Activated CD4-positive, alpha-beta T cell treated with anti-CD3 and anti-CD28 coated beads for 48 hours (primary cell): ENCODE measurements at regions not wholly inside any gene's neighbourhood (a gene's known extent, or its start where the extent isn't known, plus 50 kb on each side); places are given as distances from the start of the nearest gene placed in this dataset.
"Not testable (repeated sequence)": the region's sequence is repeated elsewhere in the genome, so short reads cannot be mapped to it uniquely, and the experiment has no call there.

ENCODE experiments used
- DNase-seq: peaks from one replicate; pipeline ENCODE4 v3.0.0-alpha.2; 2020

DNA sequence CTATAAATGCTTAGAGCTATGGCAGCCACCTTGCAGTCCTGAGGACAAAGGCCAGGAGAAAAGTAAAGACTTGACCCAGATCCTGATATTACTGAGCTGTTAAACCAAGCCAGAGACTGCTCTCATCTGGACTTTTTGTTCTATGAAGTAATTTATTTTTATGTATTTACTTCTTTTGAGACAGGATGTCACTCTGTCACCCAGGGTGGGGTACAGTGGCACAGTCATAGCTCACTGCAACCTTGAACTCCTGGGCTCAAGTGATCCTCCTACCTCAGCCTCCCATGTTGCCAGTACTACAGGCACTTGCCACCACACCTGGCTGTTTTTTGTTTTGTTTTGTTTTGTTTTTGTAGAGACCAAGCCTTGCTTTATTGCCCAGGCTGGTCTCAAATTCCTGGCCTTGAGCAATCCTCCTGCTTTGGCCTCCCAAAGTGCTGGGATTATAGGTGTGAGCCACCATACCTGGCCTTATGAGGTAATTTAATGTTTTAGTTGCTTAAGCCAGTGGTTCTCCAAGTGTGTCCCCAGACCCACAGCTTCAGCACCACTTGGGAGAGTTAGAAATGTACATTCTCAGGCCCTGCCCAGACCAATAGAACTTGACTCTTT is 112.1 kb downstream of the COPRS start:
- DNase-seq: no peak

DNA sequence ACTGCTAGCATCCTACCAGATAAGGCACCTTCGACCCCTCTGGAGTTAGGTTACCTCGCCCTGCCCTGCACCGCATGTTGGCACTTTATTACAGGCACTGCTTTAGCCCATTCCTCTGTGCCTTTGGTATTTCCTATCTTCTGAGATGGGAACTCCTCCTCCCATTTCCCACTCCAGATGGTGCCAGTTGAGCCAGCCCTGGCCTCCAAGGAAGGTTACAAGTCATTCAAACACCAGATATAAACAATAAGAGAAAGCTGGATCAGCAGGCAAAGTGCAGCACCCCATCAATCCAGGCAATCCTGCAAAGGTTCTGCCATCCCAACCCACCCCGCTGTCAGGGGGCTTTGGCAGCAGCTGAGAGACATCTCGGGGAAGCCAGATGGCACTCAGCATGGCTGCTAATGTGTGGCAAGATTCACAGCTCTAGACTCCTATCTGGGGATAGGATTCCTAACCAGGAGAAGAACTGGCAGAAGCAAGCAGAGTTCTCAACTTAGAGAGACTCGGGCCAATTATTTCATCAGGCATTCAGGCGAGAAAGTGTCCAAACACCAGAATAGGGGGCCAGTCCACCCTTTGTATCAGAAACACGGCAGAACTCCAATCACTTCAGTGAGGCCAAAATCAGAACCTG is 113.0 kb downstream of the COPRS start:
- no peak for DNase-seq

DNA sequence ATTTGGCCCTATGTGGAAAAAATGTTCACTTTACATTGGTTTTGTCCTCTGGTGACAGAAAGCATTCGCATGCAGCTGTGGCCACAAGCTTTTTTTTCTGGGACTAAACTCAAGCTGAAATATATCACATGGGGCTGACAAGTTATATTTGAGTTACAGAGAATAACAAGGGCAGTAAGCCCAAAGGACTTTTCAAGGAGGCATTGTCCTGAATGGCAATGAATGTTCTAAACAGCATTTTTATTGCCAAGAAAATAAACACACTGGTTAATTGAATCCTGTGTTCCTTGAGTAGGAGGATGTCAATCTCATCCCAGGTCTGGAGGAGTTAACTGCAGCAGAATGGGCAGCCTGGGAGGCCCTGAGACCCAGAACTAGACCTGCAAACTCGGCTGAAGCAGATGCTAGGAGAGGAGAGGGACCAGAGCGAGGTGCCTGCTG is 114.5 kb downstream of the COPRS start:
- no peak for DNase-seq

DNA sequence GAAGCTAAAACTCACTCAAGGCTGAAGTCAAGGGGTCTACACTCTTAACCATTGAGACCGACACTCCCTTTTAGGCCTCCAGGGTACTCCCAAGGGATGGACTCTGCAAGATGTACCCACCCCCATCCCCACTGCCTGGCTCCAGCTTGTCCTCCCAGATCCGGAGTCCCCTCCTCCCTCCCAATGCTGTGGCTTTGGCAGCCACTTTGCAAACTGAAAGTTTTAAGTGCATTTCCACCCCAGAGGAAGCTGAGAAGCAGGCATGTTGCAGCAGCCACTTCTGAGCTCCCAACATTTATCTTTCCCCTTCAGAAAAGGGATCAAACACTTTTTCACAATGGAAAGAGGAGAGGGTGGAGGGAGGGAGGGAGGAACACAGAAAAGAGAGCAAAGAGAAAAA is 115.2 kb downstream of the COPRS start:
- no peak for DNase-seq

DNA sequence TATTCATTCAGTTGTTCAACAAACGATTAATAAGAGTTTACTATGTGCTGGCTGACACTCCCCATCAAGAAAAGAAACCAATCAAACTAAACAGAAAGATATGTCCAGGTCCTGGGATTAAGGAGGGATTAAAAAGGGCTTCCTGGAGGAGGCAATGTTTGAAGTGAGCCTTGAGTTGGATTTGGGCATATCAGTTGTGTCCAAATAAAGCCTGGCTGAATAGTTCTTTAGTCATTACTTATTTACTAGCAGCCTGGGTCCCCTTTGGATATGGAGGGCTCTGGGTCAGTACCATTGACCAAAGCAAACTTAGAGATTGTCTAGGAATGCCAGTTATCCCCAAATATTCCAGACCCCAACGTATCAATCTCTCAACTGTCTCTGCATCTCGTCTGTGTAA is 117.7 kb downstream of the COPRS start:
- no peak for DNase-seq

DNA sequence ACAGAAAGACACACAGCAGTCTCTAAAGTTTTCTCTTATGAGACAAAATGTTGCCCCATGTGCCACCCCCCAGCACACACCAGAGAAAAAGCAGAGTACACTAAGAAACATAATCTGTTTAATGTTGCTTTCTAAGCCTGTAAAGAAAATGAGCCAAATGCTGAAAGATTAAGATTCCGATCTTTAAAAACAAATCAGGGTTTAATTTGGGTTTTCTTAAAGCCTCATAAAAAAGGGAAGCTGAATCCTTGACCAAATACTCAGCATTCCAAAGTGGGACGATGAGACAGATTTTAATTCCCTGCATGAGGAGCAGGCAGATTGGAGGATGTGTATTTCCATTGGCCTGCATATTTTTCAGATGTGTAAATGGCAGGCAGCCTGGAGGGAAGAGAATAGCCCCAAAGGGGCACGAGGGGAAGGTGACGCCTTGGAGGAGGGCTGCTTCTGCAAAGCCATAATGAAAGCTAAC is 118.4 kb downstream of the COPRS start:
- DNase-seq: no peak

DNA sequence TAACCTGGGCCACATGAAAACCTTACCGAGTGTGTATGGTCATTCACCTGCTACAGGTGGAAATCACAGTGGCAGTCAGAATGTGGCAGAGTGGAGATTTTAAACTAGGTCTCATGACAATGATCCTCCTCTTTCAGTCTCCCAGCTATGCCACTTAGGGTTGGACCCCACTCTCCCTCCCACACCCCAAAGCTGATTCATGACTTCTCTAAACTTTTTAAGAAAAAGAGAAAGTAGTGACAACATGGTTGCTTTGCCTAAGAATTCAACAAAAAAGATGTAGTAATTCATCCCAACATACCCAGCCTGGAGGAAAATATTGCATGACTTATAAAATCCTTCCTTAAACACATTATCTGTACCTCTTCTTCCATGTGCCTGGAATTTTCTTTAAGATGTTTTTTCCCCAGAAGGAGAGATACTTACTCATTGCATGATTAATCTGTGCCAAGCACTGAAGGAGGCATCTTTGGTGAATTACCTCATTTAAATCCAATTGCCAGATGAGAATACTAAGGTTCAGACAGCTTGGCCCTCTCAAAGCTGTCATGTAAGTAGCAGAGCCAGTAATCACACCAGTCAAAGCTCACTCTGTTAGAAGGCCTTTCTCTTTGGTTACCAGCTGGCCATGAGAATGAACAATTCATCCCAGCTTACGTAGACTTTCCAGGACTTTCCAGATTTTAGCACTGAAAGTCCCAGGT is 119.9 kb downstream of the COPRS start:
- no peak for DNase-seq

DNA sequence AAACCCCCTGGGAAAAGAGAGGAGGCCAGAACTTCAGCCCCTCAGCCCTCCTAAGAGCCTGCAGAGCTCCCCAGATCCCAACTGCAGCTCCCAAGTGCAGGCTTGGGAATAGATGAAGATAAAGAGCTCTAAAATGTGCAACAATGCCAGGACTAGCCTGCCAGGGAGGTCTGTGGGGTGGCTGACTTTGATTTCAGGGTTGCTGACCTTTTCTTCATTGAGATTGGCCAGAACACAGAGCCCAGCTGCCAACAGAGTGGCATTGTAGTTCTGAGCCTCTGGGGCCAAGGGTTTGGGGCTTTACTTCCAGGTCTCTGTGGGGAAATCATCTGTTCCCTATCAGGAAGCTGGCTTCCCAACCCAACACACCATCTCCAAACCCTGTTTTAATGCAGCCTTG is 120.6 kb downstream of the COPRS start:
- no peak for DNase-seq

DNA sequence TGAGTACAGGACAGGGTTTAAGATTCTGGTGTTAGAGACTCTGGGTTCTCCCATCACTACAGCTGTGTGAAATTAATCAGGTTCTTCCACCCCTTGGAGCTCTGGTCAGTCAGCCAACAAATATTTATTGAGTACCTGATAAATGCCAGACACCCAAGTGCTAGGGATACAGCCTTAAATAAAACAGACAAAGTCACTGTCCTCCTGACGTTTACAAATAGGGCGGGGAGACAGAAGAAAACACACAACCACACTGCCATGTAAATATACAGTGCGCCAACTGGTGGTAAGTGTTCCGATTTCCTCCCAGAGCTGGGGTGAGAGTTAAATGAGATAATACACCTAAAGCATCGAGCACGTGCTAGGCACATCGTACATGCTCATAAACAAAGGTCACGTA is 121.0 kb downstream of the COPRS start:
- no peak for DNase-seq

DNA sequence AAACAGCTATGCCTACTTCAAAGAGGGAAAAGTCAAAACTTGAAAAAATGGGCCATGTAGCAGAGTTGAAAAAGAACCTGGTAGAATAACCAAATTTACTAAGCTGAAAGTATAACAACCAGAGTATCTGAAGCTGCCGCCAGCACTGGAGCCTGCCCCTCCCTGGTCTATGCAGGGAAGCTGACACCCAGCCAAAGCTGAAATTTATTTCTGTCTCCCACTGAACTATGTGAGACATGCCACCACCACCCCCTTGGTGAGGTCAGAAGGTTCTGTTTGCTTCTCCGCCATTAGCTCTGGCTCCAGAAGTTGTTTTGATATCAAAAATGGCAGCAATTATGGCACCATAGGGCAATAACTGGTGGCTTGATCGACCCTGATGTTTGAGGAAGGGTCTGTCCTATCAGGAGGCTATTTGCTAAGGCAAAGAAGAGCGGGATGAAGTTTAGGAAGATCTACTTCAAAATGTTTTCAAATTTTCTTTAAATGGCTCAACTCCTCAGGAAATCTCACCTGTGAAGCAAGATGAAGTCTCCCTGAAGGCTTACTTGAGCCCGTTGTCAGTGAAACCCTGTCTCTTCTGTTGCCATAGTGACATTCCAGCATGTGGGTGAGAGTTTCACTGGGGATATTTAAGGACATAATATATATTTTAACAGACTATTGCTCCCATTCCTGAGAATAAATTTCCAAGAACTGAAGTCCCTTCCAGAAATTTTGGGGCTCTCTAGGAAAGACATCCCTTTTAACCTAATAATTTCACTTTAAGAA is 122.0 kb downstream of the COPRS start:
- DNase-seq: no peak

DNA sequence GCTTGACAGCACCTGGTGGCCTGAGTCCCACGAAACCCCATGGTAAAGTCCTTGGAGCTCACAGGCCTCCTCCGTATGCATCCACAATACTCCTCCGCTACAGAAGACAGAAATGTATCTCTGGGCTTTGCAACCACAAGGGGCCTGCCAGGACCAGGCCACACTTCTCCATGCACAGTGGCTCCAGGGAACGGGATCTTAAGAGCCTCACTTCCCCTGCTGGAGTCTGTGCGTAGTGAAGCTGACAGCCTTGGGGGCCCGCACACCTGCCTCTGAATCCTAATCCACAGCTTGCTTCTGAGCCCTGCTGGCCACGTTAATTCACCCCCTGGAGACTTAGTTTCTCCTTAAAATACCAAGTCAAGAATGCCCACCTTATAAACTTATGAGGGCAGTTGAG is 125.7 kb downstream of the COPRS start:
- DNase-seq: no peak

DNA sequence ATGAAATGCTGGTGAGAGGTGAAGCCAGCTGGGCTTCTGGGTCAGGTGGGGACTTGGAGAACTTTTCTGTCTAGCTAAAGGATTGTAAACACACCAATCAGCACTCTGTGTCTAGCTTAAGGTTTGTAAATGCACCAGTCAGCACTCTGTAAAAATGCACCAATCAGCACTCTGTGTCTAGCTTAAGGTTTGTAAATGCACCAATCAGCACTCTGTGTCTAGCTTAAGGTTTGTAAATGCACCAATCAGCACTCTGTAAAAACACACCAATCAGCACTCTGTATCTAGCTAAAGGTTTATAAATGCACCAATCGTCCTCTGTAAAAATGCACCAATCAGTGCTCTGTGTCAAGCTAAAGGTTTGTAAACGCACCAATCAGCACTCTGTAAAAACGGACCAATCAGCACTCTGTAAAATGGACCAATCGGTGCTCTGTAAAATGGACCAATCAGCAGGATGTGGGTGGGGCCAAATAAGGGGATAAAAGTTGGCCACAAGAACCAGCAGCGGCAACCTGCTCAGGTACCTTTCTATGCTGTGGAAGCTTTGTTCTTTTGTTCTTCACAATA is 127.4 kb downstream of the COPRS start:
- DNase-seq: not testable (repeated sequence)

DNA sequence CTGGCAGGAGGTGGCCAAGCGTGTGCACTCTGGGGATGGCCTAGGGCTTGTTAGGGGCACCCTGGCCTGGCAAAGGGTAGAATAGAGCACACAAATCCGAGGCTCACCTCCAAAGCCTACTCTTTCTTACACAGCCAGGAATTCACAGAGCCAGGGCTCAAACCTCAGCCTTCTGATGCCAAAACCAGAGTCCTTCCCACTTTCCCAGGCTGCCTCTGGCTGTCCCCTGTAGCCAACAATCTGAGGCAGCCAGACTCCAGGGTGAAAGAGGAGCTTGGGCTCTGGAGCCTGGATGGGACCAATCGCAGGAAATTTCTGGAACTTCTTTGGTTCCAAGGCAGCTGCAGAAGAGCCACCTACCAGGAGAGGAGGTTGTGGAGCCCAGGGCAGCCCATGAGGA is 127.9 kb downstream of the COPRS start:
- no peak for DNase-seq

DNA sequence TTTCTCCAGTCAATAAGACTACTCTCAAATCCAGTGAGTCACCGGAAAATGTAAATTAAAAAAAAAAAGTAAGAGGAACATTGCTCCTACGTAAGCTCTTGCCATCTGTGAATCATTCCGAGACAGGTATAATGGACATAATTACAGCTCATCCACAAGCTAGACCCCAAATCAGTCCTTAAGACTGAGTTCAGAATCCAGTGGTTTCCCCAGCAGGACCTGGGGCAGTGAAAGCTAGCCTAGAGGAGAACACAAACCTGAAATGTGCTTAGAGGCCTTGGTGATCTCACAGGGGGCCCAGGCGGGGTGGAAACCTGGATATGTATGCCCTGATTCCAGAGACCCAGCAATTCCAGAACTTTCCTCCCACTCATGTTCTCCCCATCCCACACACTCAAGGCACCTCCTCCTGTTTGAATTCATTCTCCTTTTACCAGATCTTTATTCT is 132.0 kb downstream of the COPRS start:
- DNase-seq: no peak

DNA sequence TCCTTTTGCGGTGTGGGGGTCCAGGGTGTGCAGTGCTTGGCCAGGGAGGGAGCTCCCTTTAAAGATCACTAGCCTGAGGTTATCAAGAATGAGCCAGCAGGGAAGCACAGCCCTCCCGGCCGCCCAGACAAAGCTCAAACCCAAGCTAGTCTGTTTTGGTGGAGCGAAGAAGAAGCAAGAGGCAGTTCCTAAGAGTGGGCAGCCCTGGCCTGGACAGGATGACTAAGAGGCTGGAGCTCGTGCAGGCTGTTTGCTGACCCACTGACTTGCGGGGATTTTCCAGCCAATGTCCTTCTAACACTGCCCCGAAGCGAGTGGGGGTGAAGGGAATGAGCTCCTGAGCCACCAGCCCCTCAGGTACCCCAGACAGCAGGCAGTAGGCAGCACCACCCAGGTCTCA is 134.4 kb downstream of the COPRS start:
- DNase-seq: no peak

DNA sequence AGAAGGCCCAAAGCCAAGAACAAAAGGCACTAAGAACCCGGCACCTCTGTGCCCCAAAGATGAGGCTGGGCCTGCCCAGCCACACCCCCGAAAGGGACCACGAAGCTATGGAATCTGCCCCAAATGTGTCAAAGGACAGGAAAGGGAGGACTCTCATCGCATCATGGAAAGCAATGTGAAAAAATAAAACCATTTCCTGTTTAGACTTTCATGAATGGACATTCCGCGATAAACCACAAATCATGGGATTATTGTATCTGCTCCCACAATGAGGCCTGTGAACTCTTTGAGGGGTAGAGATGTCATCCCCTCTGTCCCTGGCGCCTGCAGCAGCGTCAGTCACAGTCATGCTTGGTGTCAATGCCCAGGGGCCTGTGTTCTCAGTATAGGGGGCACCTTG is 135.0 kb downstream of the COPRS start:
- no peak for DNase-seq

DNA sequence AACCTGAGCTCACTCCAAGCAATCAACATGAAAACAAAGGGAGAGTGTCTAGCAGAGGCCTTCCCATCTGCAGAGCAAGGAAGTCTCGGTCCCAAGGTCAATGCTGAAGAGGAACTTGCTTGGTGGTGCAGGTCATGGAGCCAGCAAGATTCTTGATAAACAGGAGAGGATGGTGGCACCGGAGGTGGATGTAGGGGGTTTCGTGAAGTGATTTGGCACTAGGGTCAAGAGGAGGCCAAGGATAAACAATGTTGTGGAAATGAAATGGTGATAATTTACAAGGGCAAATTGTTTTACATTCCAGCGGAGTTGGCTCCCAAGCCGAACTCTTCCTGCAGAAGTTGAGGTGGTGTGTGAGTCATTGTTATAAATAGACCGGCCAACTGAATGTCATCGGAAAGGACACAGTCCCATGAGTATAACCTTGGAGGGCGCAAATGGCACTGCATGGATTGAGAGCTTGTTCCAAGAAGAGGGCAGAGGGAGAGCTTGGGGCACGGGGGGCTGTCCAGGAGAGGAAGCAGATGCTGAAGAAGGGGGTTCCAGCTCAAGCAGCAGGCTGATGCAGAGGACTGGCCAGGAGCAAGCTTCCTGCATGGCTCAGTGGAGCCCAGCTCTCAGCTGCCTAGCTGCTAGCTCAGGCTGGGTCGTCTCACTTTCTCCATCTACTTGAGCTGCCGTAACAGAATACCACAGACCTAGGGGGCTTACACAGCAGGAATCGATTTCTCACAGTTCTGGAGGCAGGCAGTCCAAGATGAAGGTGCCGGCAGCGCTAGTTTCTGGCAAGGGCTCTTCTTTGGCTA is 136.6 kb downstream of the COPRS start:
- DNase-seq: no peak

DNA sequence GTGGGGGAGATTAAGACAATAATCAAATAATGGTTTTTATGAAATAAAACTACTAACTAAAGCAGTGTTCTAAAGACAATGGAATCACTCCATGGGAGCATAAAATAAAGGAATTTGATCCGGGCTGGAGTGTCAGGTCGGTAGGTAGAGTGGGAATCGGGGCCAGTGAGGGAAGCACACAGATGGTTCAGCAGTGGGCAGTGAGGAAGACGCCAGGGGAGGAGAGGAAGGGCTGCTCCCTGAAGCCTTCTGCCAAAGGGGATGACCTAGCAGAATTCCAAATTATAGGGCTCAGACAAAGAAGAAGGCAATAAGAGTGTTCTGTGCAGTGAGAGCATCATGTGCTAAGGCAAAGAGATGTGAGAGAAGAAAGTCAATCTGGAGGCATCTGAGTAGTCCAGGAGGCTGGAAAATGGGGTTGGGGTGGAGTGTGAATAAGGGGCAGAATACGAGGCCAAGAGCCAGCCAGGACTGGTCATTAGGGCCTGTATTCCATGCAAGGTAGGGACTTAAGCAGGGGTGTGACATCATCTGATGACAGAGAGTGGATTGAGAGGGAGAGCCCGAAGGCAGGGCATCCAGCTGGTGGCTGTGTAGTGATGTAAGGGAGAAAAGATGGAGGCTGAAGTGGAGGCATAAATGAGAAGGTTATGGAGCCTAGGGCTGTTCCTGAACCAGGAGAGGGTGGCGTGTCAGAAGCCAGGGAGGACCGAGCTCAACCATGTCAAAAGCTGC is 137.6 kb downstream of the COPRS start:
- DNase-seq: no peak

DNA sequence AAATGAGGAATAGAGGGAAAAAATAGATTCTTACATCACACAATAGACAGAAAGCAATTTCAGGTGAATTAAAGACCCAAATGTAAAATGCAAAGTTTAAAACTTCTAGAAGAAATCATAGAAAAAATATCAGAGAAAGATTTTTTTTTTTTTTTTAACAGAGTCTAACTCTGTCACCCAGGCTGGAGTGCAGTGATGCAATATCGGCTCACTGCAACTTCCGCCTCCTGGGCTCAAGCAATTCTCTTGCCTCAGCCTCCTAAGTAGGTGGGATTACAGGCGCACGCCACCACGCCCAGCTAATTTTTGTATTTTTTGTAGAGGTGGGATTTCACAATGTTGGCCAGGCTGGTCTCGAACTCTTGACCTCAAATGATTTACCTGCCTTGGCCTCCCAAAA is 141.8 kb downstream of the COPRS start:
- DNase-seq: not testable (repeated sequence)

DNA sequence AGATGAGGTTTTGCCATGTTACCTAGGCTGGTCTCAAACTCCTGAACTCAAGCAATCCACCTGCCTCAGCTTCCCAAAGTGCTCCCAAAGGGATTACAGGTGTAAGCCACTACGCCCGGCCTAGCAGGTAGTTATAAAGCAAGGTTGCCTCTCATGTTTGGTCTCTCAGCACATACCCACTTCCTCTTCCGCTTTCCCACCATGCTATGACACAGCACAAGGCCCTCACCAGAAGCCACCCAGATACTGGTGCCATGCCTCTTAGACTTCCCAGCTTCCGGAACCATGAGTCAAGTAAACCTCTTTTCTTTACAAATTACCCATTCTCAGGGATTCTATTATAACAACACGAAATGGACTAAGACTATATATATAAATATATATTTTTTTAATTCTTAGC is 143.6 kb downstream of the COPRS start:
- DNase-seq: no peak

DNA sequence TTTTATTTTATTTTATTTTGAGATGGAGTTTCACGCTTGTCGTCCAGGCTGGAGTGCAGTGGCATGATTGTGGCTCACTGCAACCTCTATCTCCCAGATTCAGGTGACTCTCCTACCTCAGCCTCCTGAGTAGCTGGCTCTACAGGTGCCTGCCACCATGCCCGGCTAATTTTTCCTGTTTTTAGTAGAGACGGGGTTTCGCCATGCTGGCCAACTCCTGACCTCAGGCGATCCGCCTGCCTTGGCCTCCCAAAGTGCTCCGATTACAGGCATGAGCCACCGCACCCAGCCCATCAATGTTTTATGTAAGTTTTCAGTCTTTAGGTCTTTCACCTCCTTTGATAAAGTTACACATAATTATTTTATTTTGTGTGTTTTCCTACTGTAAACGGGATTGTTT is 154.6 kb downstream of the COPRS start:
- DNase-seq: no peak

DNA sequence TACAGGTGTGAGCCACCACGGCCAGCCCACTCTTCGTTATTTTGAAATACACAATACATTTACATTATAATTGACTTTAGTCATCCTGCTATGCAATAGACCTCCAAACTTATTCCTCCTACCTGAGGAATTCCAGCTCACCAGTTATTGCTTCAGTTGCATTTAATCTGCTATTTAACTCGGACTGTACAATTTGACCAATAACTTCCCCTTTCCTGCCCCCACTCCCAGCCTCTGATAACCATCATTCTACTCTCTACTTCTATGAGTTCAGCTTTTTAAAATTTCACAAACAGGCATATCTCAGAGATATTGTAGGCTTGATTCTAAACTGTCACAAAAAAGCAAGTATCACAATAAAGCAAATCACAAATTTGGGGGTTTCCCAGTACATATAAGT is 157.0 kb downstream of the COPRS start:
- no peak for DNase-seq
